IMR-90 (cell line): ENCODE measurements at regions not wholly inside any gene's neighbourhood (a gene's known extent, or its start where the extent isn't known, plus 50 kb on each side); places are given as distances from the start of the nearest gene placed in this dataset.

Experiments
- ATAC-seq: fragments of 200-7000 bp; cut with Tn5 transposase; 2 replicates; pipeline ENCODE4 v1.9.1; 2020; ENCODE audit warnings: low read depth, mild to moderate bottlenecking, moderate library complexity
- BruUV-seq: library from RNA; stranded (reverse); fragments of 400-500 nt; replicated peaks from 2 replicates; lab custom pipeline; 2021; lab: Mats Ljungman, UMichigan
- CTCF ChIA-PET: fragments of 300-600 bp; formaldehyde crosslinking; extraction: SDS; loops from one replicate; lab custom pipeline; 2021; ENCODE audit warnings: antibody characterized with exemption; lab: Yijun Ruan, JAX
- POLR2A ChIA-PET: fragments of 300-600 bp; sonication (Branson Sonifier 250); formaldehyde crosslinking; loops from one replicate; lab custom pipeline; 2022; ENCODE audit warnings: antibody characterized with exemption; ENCODE audit not compliant: unreplicated experiment; lab: Charles Lee
- DNase-seq: peaks from one replicate; pipeline ENCODE4 v3.0.0; 2013
- H2AFZ ChIP-seq: replicated peaks from 2 replicates; pipeline ENCODE3; 2013; ENCODE audit warnings: low read length, mild to moderate bottlenecking; ENCODE audit not compliant: poor library complexity
- H2AK5ac ChIP-seq: 2 replicates; pipeline ENCODE4 v1.6.1; 2013; ENCODE audit warnings: low read depth, low read length, inconsistent platforms
- H2AK9ac ChIP-seq: replicated peaks from 2 replicates; pipeline ENCODE3; 2013; ENCODE audit warnings: mild to moderate bottlenecking, low read depth, low read length, moderate library complexity; ENCODE audit not compliant: poor library complexity
- H2BK120ac ChIP-seq: 2 replicates; pipeline ENCODE4 v1.6.1; 2013; ENCODE audit warnings: low read depth, low read length, inconsistent platforms
- H2BK15ac ChIP-seq: 3 replicates; pipeline ENCODE4 v1.6.1; 2013; ENCODE audit warnings: low read depth, low read length, inconsistent platforms
- H2BK20ac ChIP-seq: 2 replicates; pipeline ENCODE4 v1.6.1; 2013; ENCODE audit warnings: low read depth, mild to moderate bottlenecking, inconsistent platforms, low read length, moderate library complexity
- H2BK5ac ChIP-seq: 2 replicates; pipeline ENCODE4 v1.6.1; 2013; ENCODE audit warnings: mild to moderate bottlenecking, low read depth, low read length, inconsistent platforms; ENCODE audit not compliant: poor library complexity, severe bottlenecking
- H3K14ac ChIP-seq: replicated peaks from 2 replicates; pipeline ENCODE4 v1.6.1; 2013; ENCODE audit warnings: low read depth, low read length, inconsistent platforms
- H3K18ac ChIP-seq: 2 replicates; pipeline ENCODE4 v1.6.1; 2013; ENCODE audit warnings: low read depth, low read length, control low read depth
- H3K23ac ChIP-seq: 2 replicates; pipeline ENCODE4 v1.6.1; 2013; ENCODE audit warnings: low read depth, low read length, inconsistent platforms
- H3K27ac ChIP-seq: 2 replicates; pipeline ENCODE4 v1.5.1; 2013; ENCODE audit warnings: mild to moderate bottlenecking, control low read depth, low read length; ENCODE audit not compliant: insufficient read depth
- H3K27me3 ChIP-seq: 2 replicates; pipeline ENCODE4 v1.6.1; 2013; ENCODE audit warnings: low read length; ENCODE audit not compliant: control insufficient read depth, insufficient read depth
- H3K36me3 ChIP-seq: 2 replicates; pipeline ENCODE4 v1.6.1; 2013; ENCODE audit warnings: low read length, mixed read lengths; ENCODE audit not compliant: control insufficient read depth, insufficient read depth
- H3K4ac ChIP-seq: 2 replicates; pipeline ENCODE4 v1.6.1; 2013; ENCODE audit warnings: low read depth, low read length, inconsistent platforms
- H3K4me1 ChIP-seq: 2 replicates; pipeline ENCODE4 v1.6.1; 2013; ENCODE audit warnings: low read length, mixed read lengths; ENCODE audit not compliant: control insufficient read depth, insufficient read depth
- H3K4me2 ChIP-seq: 2 replicates; pipeline ENCODE4 v1.6.1; 2013; ENCODE audit warnings: low read depth, mild to moderate bottlenecking, control low read depth, low read length, moderate library complexity
- H3K4me3 ChIP-seq: 2 replicates; pipeline ENCODE4 v1.5.1; 2013; ENCODE audit warnings: low read depth, mild to moderate bottlenecking, control low read depth, low read length, moderate library complexity; ENCODE audit not compliant: insufficient read depth
- H3K56ac ChIP-seq: 2 replicates; pipeline ENCODE4 v1.6.1; 2013; ENCODE audit warnings: low read length, inconsistent platforms; ENCODE audit not compliant: insufficient read depth; ENCODE audit errors: extremely low read depth
- H3K79me1 ChIP-seq, 2 experiments: 2 replicates each; pipeline ENCODE4 v1.6.1; 2013; ENCODE audit warnings: low read length in 2 of 2, inconsistent platforms in 1 of 2, low read depth in 1 of 2
- H3K9ac ChIP-seq: 2 replicates; pipeline ENCODE4 v1.6.1; 2013; ENCODE audit warnings: low read depth, low read length, control low read depth
- H3K9me1 ChIP-seq: 2 replicates; pipeline ENCODE4 v1.6.1; 2013; ENCODE audit warnings: low read length, inconsistent platforms; ENCODE audit not compliant: insufficient read depth
- H3K9me3 ChIP-seq: 2 replicates; pipeline ENCODE4 v1.6.1; 2013; ENCODE audit warnings: low read length; ENCODE audit not compliant: control insufficient read depth, insufficient read depth
- H4K20me1 ChIP-seq: 2 replicates; pipeline ENCODE4 v1.6.1; 2013; ENCODE audit warnings: low read length, inconsistent platforms; ENCODE audit not compliant: insufficient read depth
- H4K5ac ChIP-seq: 2 replicates; pipeline ENCODE4 v1.6.1; 2013; ENCODE audit warnings: mild to moderate bottlenecking, low read depth, low read length, control low read depth
- H4K8ac ChIP-seq, 2 experiments: 2 replicates each; pipeline ENCODE4 v1.6.1; 2013; ENCODE audit warnings: low read depth in 2 of 2, low read length in 2 of 2, control low read depth in 1 of 2, inconsistent platforms in 1 of 2
- H4K91ac ChIP-seq: 2 replicates; pipeline ENCODE4 v1.6.1; 2013; ENCODE audit warnings: low read depth, low read length, inconsistent platforms; ENCODE audit not compliant: insufficient read depth
- BHLHE40 ChIP-seq: fragments of 150-350 bp; IDR thresholded peaks from 2 replicates; pipeline ENCODE4 v1.6.1; 2016; ENCODE audit warnings: mild to moderate bottlenecking, low read depth, low read length
- CEBPB ChIP-seq: IDR thresholded peaks from 2 replicates; pipeline ENCODE4 v1.6.1; 2012; ENCODE audit warnings: low read depth, low read length, improper control_type of control experiment
- CHD1 ChIP-seq: IDR thresholded peaks from 2 replicates; pipeline ENCODE4 v1.6.1; 2012; ENCODE audit warnings: low read depth, low read length, improper control_type of control experiment
- CTCF ChIP-seq: conservative IDR thresholded peaks from 2 replicates; pipeline ENCODE4 v1.5.1; 2012; ENCODE audit warnings: mild to moderate bottlenecking, low read depth, low read length, improper control_type of control experiment
- ELK1 ChIP-seq: fragments of 150-350 bp; IDR thresholded peaks from 2 replicates; pipeline ENCODE4 v1.6.1; 2016; ENCODE audit warnings: low read depth, mild to moderate bottlenecking, low read length, moderate library complexity, borderline replicate concordance
- FOS ChIP-seq: fragments of 150-350 bp; IDR thresholded peaks from 2 replicates; pipeline ENCODE4 v1.6.1; 2016; ENCODE audit warnings: low read depth, low read length
- MAFK ChIP-seq: IDR thresholded peaks from 2 replicates; pipeline ENCODE4 v1.6.1; 2012; ENCODE audit warnings: low read depth, low read length, improper control_type of control experiment
- MAZ ChIP-seq: IDR thresholded peaks from 2 replicates; pipeline ENCODE4 v1.6.1; 2012; ENCODE audit warnings: low read depth, mild to moderate bottlenecking, low read length, improper control_type of control experiment, moderate library complexity, borderline replicate concordance
- MXI1 ChIP-seq: IDR thresholded peaks from 2 replicates; pipeline ENCODE4 v1.6.1; 2012; ENCODE audit warnings: low read depth, mild to moderate bottlenecking, low read length, moderate library complexity, borderline replicate concordance
- NFE2L2 ChIP-seq: fragments of 150-350 bp; IDR thresholded peaks from 2 replicates; pipeline ENCODE4 v1.6.1; 2016; ENCODE audit warnings: low read depth, mild to moderate bottlenecking, low read length
- POLR2A ChIP-seq: IDR thresholded peaks from 2 replicates; pipeline ENCODE4 v1.6.1; 2012; ENCODE audit warnings: mild to moderate bottlenecking, low read depth, low read length
- RCOR1 ChIP-seq: IDR thresholded peaks from 2 replicates; pipeline ENCODE4 v1.6.1; 2012; ENCODE audit warnings: mild to moderate bottlenecking, low read length, improper control_type of control experiment; ENCODE audit not compliant: insufficient replicate concordance
- RFX5 ChIP-seq: IDR thresholded peaks from 2 replicates; pipeline ENCODE4 v1.8.0; 2012; ENCODE audit warnings: low read depth, mild to moderate bottlenecking, low read length, moderate library complexity
- SMC3 ChIP-seq: fragments of 150-350 bp; IDR thresholded peaks from 2 replicates; pipeline ENCODE4 v1.6.1; 2016; ENCODE audit warnings: low read depth, mild to moderate bottlenecking, antibody characterized with exemption, low read length, moderate library complexity
- USF2 ChIP-seq: fragments of 150-350 bp; IDR thresholded peaks from 2 replicates; pipeline ENCODE4 v1.6.1; 2017; ENCODE audit warnings: mild to moderate bottlenecking, antibody characterized with exemption, low read length, low read depth
- WGBS, 2 experiments: methylation state at CpG; one replicate each; pipeline versions ENCODE4 v1.1.5 to v1.1.7; 2013; ENCODE audit warnings: missing lambda C conversion rate in 2 of 2; ENCODE audit not compliant: insufficient read length in 1 of 2; ENCODE audit errors: extremely low coverage in 2 of 2; 5-methylcytosine and 5-hydroxymethylcytosine counted together
- dilution Hi-C: fragments of 300-500 bp; cut with HindIII; formaldehyde crosslinking; loops from one replicate; pipeline ENCODE4 v1.14.3; 2018; ENCODE audit warnings: low sequenced_read_pairs; ENCODE audit not compliant: unreplicated experiment
- in situ Hi-C: fragments of 300-500 bp; cut with MboI; formaldehyde crosslinking; loops from 3 replicates; pipeline ENCODE4 v1.14.3; 2019; ENCODE audit warnings: low sequenced_read_pairs, inconsistent platforms, mixed read lengths
- intact Hi-C: fragments of 100-400 bp; cut with micrococcal nuclease; formaldehyde crosslinking; loops from 2 replicates; pipeline ENCODE4 v1.10.0; 2022

- Histone ChIP-seq H2BK120ac (no peak overlapping the region), H3K27ac (no peak overlapping the region), H3K18ac (no peak overlapping the region), H3K27me3 (no peaks in the 10 kb centered on the region), H2BK15ac (no peak overlapping the region), H3K9me3 (peaks cover 13% of the 10 kb centered on the region), H2AK5ac (no peak overlapping the region), H3K56ac (no peak overlapping the region), H4K91ac (no peak overlapping the region), H3K4me3 (no peak overlapping the region), H3K79me1 (no peaks in the 10 kb centered on the region), H4K5ac (no peak overlapping the region), H3K9me1 (no peaks in the 10 kb centered on the region), H4K8ac (no peak overlapping the region), H3K9ac (no peak overlapping the region), H4K20me1 (no peaks in the 10 kb centered on the region), H3K4me1 (no peaks in the 10 kb centered on the region), H2AK9ac (no peak overlapping the region), H3K14ac (no peak overlapping the region), H2BK5ac (no peak overlapping the region), H3K4ac (no peak overlapping the region), H2BK20ac (no peak overlapping the region), H2AFZ (no peak overlapping the region), H3K4me2 (no peak overlapping the region), H3K23ac (no peak overlapping the region), H3K36me3 (no peaks in the 10 kb centered on the region)
- intact Hi-C loops (no loop called here), in situ Hi-C loops (no loop called here), dilution Hi-C loops (no loop called here)
- TF ChIP-seq CTCF (no peak), USF2 (no peak), BHLHE40 (no peak), ELK1 (no peak), FOS (no peak), MAZ (no peak), MXI1 (no peak), RFX5 (no peak), SMC3 (no peak), CHD1 (no peak), RCOR1 (no peak), POLR2A (no peak), MAFK (no peak), CEBPB (no peak), NFE2L2 (no peak)
- ChIA-PET CTCF (no interaction called here), POLR2A (no interaction called here)
- WGBS, 2 experiments, result 20% methylated on average over 1 of the region's 6 CpGs; no CpG with 5 or more reads in 1 of the 2 experiments
- no peak for DNase-seq
- ATAC-seq, result no peak
- no TSS peak for BruUV-seq
Measured at GRCh38 chr4:104616401-104616820, 121.7 kb upstream of the CXXC4 start.
